H1 (cell line): ENCODE measurements at regions not wholly inside any gene's neighbourhood (a gene's known extent, or its start where the extent isn't known, plus 50 kb on each side); places are given as distances from the start of the nearest gene placed in this dataset.

Experiments used
- CTCF ChIP-seq, 3 experiments: IDR thresholded peaks; 1 replicate in 2 of 3; 2 replicates in 1 of 3; pipeline versions ENCODE4 v1.5.1 to v1.6.1; 2011; ENCODE audit warnings: low read length in 3 of 3, mild to moderate bottlenecking in 3 of 3, inconsistent platforms in 2 of 3, low read depth in 1 of 3, moderate library complexity in 1 of 3; ENCODE audit not compliant: insufficient read depth in 1 of 3; ENCODE audit errors: control extremely low read depth in 1 of 3
- HDAC2 ChIP-seq, 2 experiments: fragments of 300-600 bp in 1 of 2; sonication (generic) in 1 of 2; IDR thresholded peaks; 2 replicates each; pipeline ENCODE4 v1.6.1; 2011 to 2012; ENCODE audit warnings: low read depth in 2 of 2, low read length in 2 of 2, mild to moderate bottlenecking in 2 of 2, moderate library complexity in 2 of 2, borderline replicate concordance in 1 of 2, inconsistent platforms in 1 of 2
- NANOG ChIP-seq: IDR thresholded peaks from 2 replicates; pipeline ENCODE4 v1.6.1; 2011; ENCODE audit warnings: low read length, low read depth, mild to moderate bottlenecking, inconsistent platforms; ENCODE audit not compliant: insufficient read depth, poor library complexity, severe bottlenecking

GRCh38 chr6:76448109-76448508 is 375.6 kb upstream of the IMPG1 start (continued):
- TF ChIP-seq NANOG, result no peak
- no peak for TF ChIP-seq HDAC2 (IDR thresholded peaks at IDR 0.05; ENCODE audit: borderline replicate concordance in 1 of 2, low read depth in 2 of 2, low read length in 2 of 2)
- TF ChIP-seq CTCF (IDR thresholded peaks at IDR 0.05; ENCODE audit: control extremely low read depth in 1 of 3, insufficient read depth in 1 of 3, low read depth in 1 of 3, low read length in 3 of 3), result no peak
- TF ChIP-seq, all 59 proteins: peak for 0
